Sigmoid colon (tissue), 4 donors: ENCODE measurements at regions not wholly inside any gene's neighbourhood (a gene's known extent, or its start where the extent isn't known, plus 50 kb on each side); places are given as distances from the start of the nearest gene placed in this dataset.

ENCODE experiments used
- POLR2AphosphoS5 ChIP-seq, 4 donors: sonication (generic); formaldehyde crosslinking; IDR thresholded peaks; one replicate each; pipeline ENCODE4 v1.6.1; 2017; ENCODE audit warnings: antibody characterized with exemption in 4 of 4
- TF ChIP-seq, protein P1 (sequence below), 4 experiments: fragments of 450-650 bp in 3 of 4; fragments of 200-600 bp in 1 of 4; IDR thresholded peaks; one replicate each; pipeline ENCODE4 v1.5.1; 2016 to 2019; ENCODE audit warnings: antibody characterized with exemption in 4 of 4, mild to moderate bottlenecking in 3 of 4, moderate library complexity in 2 of 4

DNA sequence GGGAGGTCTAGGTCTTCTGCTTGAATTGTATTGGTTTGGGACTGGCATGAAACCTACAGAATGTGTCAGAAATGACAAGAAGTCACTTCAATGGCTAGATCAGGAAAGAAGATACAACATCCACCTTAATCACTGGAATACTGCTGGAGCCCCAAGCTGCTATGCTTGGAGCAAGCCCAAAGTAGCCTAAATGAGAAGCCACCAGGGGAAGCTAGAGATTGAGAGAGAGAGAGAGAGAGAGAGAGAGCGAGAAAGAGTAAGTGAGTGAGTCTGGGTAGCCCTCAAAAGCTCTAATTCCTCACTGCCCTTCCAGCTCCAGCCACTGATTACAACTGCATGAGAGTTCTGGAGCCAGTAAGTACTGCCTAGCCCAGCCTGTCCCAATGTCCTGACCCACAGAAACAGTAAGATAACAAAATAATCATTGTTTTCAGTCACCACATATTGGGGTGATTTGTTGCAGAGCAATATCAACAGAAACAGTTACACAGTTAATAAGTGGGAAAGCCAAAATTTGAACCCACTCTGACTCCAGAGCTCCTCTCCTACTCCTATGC is 529.2 kb upstream of the GOLIM4 start:
- no peak for TF ChIP-seq POLR2AphosphoS5 (IDR thresholded peaks at IDR 0.05)
- TF ChIP-seq, protein P1, sequence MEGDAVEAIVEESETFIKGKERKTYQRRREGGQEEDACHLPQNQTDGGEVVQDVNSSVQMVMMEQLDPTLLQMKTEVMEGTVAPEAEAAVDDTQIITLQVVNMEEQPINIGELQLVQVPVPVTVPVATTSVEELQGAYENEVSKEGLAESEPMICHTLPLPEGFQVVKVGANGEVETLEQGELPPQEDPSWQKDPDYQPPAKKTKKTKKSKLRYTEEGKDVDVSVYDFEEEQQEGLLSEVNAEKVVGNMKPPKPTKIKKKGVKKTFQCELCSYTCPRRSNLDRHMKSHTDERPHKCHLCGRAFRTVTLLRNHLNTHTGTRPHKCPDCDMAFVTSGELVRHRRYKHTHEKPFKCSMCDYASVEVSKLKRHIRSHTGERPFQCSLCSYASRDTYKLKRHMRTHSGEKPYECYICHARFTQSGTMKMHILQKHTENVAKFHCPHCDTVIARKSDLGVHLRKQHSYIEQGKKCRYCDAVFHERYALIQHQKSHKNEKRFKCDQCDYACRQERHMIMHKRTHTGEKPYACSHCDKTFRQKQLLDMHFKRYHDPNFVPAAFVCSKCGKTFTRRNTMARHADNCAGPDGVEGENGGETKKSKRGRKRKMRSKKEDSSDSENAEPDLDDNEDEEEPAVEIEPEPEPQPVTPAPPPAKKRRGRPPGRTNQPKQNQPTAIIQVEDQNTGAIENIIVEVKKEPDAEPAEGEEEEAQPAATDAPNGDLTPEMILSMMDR (IDR thresholded peaks at IDR 0.05): no peak
